B cell (primary cell): ENCODE measurements at regions not wholly inside any gene's neighbourhood (a gene's known extent, or its start where the extent isn't known, plus 50 kb on each side); places are given as distances from the start of the nearest gene placed in this dataset.

Source experiments
- CTCF ChIP-seq: fragments of 200-600 bp; IDR thresholded peaks from one replicate; pipeline ENCODE4 v1.8.0; 2022; ENCODE audit warnings: antibody characterized with exemption, mild to moderate bottlenecking
- EZH2 ChIP-seq: IDR thresholded peaks from 2 replicates; pipeline ENCODE4 v1.6.1; 2012; ENCODE audit warnings: borderline replicate concordance, low read depth, mild to moderate bottlenecking, moderate library complexity, low read length; ENCODE audit not compliant: insufficient read depth, poor library complexity, severe bottlenecking

- no peak for TF ChIP-seq CTCF
- no peak for TF ChIP-seq EZH2
These were observed 84.5 kb downstream of the C5orf15 start for GRCh38 chr5:133883916-133884315.
